GM21360 (cell line): ENCODE measurements at regions not wholly inside any gene's neighbourhood (a gene's known extent, or its start where the extent isn't known, plus 50 kb on each side); places are given as distances from the start of the nearest gene placed in this dataset.
"Not testable (repeated sequence)": the region's sequence is repeated elsewhere in the genome, so short reads cannot be mapped to it uniquely, and the experiment has no call there.

ENCODE experiments used
- ATAC-seq: cut with Tn5 transposase; IDR thresholded peaks from one replicate; pipeline ENCODE4 v1.9.1; 2021; ENCODE audit warnings: mild to moderate bottlenecking, moderate library complexity; ENCODE audit not compliant: unreplicated experiment

DNA sequence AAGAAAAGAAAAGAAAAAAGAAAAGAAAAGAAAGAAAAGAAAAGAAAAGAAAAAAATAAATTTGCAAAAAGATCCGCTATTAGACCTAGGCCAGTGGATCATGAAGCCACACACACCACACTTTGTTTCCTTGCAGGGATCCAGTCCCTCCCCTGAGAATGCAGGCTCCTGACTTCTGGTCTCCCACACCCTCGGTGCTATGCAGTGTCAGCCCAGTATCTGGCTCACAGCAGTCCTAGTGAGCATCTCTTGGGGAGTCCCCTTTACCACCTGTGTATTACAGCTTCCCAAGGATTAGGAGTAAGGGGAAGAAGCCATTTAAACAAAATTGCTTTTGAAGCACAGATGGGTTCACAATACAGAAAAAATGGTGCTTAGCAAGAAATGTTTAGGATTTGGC lies 174.1 kb upstream of the IRF2BP2 start:
- not testable (repeated sequence) for ATAC-seq

- no peak for ATAC-seq
These were observed 172.8 kb upstream of the IRF2BP2 start for GRCh38 chr1:234782791-234783190.

DNA sequence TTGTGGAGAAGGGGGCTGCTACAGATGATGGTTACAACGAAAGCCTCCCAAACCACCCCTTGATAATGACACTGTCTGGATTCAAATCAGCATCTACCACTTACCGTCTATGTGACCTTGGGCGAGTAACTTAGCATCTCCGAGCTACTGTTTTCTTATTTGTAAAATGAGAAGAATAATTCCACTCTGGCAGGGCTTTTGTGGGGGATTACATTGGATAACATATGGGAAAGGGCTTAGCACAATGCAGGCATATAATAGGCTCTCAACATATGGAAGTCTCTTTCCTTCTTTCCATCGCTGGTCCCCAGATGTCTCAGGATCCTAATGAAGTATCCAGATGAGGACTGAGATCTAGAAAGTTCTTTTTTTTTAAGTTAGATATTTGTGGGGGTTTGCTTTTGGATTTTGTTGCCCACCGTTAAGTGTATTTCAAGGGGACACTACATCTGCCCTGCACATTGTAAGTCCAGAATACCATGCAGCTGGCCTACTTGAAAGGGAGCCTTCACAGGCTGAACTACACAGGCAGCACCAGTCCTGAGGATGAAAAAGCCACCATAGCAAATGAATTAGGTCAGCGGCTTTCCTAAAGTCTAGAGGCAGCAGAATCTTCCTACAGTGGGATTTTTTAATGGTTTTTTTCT lies 172.2 kb upstream of the IRF2BP2 start:
- no peak for ATAC-seq

DNA sequence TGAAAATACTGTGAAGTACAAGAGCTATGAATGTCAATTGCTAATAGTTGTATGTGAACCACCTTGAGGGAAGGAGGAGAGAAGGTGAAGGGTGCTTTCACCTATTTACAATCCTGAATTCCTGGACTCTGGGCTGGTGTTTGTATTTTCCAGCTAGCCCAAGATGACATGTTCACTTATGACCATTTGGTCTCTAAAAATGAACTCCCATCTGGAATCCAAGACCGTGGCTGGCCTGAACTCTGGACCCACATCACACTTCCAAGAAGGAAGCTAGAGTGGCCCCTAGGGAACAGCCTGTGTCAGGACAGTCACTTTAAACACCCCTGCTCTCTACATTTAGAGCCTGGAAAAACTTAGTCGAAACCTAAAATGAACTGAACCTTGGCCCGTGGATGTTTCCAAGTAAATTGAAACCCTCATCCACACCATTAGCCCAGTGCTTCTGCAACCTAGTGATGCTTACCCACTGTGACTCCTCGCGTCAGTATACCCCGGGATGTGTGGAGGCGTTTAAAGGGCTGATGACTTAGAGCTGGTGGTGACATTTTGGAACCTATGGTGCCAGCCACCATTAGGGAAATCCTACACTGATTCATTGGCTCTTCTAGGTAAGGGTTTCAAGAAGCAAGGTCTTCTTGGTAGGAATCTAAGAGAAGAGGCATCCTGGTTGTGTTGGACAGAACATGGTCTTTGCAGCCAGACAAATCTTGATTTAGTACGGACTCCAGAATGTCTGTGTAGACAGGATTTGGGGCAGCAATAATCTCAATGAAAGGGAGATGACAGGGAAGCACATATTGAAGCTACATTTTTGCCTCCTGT lies 171.5 kb upstream of the IRF2BP2 start:
- no peak for ATAC-seq

DNA sequence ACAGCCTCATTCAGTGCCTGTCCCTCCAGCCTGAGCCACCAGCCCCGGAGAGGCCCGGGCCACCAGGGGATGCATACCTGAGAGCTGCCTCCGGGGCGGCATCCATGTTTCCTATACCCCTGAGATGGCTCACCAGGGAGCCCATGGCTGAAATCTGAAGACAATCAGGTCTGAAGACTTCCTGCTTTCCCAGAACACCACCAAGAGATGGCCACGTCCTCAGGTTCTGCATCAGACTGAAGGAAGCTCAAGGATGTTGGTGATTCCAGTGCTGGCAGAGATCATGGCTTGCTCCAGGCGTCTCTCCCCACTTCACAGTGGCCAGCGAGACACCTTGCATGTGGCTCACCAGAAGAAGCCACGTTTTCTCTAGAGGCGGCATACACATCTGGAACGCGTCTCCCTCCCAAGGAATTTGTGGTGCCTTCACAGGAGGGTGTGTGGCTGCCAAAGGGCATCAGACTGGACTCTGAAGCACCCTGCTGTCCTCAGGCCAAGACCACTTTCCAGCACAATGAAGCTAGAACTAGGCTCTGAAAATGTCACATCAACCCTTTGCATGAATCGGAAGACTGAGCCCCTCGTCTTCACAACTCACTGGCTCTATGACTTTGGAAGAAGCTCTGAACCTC lies 170.7 kb upstream of the IRF2BP2 start:
- no peak for ATAC-seq

GRCh38 chr1:234780112-234780511 lies 170.1 kb upstream of the IRF2BP2 start:
- no peak for ATAC-seq

DNA sequence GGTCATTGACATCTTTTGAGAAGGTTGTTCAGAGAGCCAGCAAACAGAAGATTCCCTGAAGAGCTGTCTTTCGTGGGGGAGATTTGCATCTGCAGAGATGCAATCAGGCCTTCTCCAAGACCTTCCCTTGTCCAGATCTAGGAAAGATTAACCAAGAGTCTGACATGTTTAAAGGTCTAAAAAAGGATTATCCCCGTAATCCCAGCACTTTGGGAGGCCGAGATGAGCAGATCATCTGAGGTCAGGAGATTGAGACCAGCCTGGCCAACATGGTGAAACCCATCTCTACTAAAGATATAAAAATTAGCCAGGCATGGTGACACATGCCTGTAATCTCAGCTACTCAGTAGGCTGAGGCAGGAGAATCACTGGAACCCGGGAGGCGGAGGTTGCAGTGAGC lies 169.6 kb upstream of the IRF2BP2 start:
- ATAC-seq, result not testable (repeated sequence)

- no peak for ATAC-seq
These were observed 169.2 kb upstream of the IRF2BP2 start for GRCh38 chr1:234779160-234779538.

DNA sequence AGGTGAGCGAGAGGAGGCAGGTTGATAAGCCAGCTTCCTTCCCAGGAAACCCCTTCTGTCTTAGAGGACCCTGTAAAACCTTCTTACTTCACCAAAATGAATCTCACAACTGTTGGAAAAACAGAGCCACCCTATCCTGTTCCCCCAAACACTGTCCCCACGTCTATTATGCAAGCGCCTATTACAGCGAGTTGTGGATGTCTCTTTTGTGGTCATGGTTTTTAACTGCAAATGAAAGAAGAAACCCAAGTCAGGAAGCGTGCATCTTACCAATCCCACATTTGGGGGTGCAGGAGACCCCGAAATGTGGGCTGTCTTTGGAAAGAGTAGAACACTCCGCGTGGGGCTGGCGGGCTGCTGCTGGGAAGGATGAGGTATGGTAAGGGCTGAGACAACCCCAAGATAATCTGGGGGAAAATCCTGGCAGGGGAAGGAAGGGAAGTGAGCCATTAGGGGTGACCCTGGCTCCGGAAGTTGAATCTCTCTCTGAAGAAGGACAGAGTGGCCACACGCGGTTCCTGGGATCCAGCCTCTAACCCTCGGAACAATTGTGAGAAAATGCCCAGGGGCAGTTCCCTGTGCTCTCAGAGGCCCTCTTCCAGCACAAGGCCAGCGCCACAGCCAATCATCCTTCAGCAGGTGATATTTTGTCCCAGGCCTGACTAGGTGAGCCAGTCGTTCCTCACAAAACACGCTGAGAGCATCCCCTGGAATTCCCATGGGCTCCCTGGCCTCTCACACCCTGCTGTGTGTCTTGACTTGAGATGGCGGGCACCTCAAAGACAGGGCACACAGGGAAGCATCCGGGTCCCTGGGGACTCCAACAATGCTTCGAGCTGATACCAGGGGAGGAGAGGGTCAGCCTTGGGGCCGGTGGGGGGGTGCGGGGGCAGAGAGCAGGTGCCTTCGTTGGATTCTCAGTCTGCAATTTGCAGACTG lies 168.5 kb upstream of the IRF2BP2 start:
- ATAC-seq, result no peak

DNA sequence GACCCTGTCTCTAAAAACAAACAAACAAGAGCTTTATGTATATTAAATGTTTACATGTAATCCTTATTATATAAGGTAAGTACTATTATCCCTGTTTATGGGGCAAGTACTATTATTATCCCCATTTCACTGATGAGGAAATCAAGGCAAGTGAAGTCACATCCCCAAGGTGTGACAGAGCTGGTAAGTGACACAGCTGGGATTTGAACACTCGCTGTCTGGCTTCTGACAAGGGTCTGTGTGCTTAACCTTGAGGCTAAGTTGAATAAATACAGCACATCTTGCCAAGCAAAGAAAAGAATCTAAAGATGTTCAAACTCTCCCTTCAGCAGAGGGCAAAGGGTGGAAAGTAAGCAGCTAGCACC lies 167.9 kb upstream of the IRF2BP2 start:
- ATAC-seq, result no peak

GRCh38 chr1:234776876-234777855 lies 167.2 kb upstream of the IRF2BP2 start:
- no peak for ATAC-seq

DNA sequence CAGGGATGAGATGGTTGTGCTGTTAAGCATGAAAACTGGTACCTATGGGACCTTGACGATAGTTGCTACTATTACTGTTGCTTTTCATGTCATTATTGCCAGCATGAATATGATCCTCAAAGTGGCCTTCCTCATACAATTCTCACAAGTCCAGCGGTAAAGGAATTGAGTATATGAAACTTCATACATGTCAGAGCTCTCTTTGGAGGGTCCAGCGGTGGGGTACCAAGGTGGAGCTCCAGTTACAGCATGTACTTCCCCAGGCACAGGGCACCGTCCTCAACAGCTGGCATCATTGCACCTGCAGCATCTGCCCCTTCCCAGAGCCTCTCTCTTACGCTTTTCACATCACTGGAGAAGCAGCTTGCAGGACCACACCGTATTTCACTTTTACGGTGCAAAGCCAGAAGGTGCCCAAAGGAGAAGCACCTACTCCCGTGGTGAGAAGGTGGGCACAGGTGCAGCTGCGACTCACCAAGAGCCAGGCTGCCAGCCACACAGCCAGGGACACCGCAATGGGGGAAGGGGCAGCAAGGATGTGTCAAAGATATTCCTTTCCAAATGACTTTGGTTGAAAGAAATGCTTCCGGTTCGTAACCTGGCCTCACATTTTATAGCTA lies 166.4 kb upstream of the IRF2BP2 start:
- no peak for ATAC-seq

- ATAC-seq, result no peak
These were observed 165.7 kb upstream of the IRF2BP2 start for GRCh38 chr1:234775477-234776246.

DNA sequence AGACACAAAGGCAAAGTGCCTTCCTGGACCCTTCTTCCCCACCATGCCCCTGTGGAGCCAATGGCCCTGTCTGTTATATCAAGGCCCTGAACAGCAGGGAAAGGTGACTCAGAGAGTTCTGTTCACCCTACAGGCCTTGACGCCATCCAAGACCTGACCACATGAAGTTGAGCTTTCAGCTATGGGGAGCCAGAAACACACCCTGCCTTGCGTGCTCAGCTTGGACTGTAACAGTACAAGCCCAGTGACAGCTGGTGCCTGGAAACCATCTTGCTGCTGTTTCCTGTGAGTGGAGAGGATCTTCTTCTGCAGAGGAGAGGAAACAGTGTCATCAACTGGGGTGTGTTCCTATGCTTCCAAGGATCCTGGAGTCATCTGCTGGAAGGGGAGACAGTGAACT lies 165.0 kb upstream of the IRF2BP2 start:
- no peak for ATAC-seq

GRCh38 chr1:234773936-234774677 lies 164.1 kb upstream of the IRF2BP2 start:
- ATAC-seq, result no peak

DNA sequence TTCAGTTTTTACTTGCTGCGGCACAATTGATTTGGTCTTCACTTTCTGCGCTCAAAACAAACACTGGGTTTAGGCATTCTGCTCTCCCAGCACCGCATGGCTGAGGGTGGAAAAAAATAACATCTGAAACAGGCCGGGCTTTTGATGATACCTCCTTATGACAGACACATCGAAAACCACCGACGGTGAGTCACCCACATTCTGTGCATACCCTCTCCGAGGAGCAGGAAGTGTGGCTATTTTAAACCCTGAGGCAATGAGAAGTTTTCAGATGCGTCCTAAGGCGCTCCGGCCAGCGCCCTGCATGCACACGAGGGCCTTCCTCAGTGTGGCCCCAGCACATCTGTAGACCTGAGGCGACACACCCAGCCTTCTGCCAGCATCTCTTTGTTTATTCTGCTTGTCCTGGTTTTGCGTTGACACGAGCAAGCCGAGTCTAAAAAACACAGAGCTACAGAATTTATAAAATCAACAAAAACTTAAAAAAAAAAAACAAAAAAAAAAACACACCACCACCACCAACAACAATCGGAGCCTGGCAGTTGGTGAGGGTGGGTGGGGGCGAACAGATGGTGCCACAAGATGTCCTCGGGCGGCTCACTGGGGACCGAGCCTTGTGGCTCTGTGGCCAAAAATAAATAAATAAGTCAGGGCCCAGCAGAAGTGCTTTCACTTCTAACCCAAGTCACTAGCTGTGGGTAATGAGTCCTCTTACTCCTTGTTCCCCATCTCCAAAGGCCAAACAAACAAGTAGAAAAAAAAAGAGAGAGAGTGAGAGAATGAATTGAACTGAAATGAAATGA lies 162.6 kb upstream of the IRF2BP2 start:
- ATAC-seq, result peak; percentile 82
